Colonic mucosa (tissue), 4 donors: ENCODE measurements at regions not wholly inside any gene's neighbourhood (a gene's known extent, or its start where the extent isn't known, plus 50 kb on each side); places are given as distances from the start of the nearest gene placed in this dataset.

ENCODE experiments used
- DNase-seq: peaks from one replicate; pipeline ENCODE4 v3.0.0-alpha.2; 2020
- H3K27ac ChIP-seq: fragments of 200-600 bp; one replicate; pipeline ENCODE4 v1.8.0; 2021
- H3K27me3 ChIP-seq: fragments of 200-600 bp; one replicate; pipeline ENCODE4 v1.8.0; 2021
- H3K36me3 ChIP-seq: fragments of 200-600 bp; one replicate; pipeline ENCODE4 v1.8.0; 2021
- H3K4me1 ChIP-seq: fragments of 200-600 bp; one replicate; pipeline ENCODE4 v1.8.0; 2021; ENCODE audit warnings: mild to moderate bottlenecking
- H3K4me3 ChIP-seq: fragments of 200-600 bp; one replicate; pipeline ENCODE4 v1.8.0; 2021
- H3K9ac ChIP-seq, 2 donors: one replicate each; pipeline ENCODE4 v1.7.0; 2013; ENCODE audit warnings: control low read depth in 2 of 2, low read depth in 2 of 2, low read length in 2 of 2
- H3K9me3 ChIP-seq: fragments of 200-600 bp; one replicate; pipeline ENCODE4 v1.8.0; 2021
- intact Hi-C: fragments of 100-400 bp; cut with DNase I; formaldehyde crosslinking; loops from one replicate; pipeline ENCODE4 v1.14.1; 2022
- TF ChIP-seq, protein P1 (sequence below): fragments of 200-600 bp; IDR thresholded peaks from one replicate; pipeline ENCODE4 v1.8.0; 2022; ENCODE audit warnings: antibody characterized with exemption, mild to moderate bottlenecking
- donor health status: healthy.
- donor health status: DM: no; HTN: no; CAD: no.
- donor health status: DM: no; HTN: no; CAD: no.

DNA sequence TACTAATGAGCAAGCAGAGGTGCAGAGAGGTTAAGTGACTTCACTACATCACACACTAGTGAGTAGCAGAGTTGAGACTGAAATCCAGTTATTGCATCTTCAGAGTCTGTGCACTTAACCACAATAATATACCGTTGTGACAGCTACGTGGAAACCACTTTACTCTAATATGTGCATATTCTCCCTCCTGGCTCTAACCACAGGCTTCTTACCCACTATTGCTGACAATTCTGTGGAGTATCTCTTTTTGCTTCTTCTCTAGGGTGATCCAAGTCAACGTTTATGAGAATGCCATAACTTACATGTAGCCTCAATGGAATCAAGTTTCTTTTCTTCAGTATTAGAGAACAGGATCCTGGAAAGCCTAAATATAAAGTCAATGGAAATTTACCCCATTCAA is 64.2 kb upstream of the MEOX2 start:
- H3K4me3 ChIP-seq, result no peak overlapping the region
- H3K9ac ChIP-seq, result no peak overlapping the region
- DNase-seq, result no peak
- no peaks in the 10 kb centered on the region for H3K36me3 ChIP-seq
- H3K9me3 ChIP-seq, result no peaks in the 10 kb centered on the region
- no peak overlapping the region for H3K27ac ChIP-seq
- H3K4me1 ChIP-seq, result no peaks in the 10 kb centered on the region
- intact Hi-C loops, result no loop called here
- no peaks in the 10 kb centered on the region for H3K27me3 ChIP-seq
- TF ChIP-seq, protein P1, sequence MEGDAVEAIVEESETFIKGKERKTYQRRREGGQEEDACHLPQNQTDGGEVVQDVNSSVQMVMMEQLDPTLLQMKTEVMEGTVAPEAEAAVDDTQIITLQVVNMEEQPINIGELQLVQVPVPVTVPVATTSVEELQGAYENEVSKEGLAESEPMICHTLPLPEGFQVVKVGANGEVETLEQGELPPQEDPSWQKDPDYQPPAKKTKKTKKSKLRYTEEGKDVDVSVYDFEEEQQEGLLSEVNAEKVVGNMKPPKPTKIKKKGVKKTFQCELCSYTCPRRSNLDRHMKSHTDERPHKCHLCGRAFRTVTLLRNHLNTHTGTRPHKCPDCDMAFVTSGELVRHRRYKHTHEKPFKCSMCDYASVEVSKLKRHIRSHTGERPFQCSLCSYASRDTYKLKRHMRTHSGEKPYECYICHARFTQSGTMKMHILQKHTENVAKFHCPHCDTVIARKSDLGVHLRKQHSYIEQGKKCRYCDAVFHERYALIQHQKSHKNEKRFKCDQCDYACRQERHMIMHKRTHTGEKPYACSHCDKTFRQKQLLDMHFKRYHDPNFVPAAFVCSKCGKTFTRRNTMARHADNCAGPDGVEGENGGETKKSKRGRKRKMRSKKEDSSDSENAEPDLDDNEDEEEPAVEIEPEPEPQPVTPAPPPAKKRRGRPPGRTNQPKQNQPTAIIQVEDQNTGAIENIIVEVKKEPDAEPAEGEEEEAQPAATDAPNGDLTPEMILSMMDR, result no peak

DNA sequence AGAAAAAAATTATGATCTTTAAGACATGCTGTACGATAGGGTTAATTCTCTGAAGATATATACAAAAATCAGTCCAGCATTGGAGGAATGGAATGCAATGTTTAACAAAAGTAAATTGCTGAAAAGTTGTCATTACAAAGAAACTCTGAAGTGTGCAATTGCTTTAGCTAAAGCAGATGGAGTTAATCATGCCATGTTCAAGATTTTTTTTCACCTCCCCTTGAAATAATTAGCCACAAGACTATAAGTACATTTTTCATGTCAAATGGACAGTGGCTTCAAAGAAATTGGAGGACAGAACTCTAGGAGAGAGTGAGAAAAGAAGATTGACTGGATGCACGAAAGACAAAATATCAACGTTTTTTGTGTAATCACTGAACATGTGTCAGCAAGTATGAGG is 63.1 kb upstream of the MEOX2 start:
- Histone ChIP-seq H3K9ac (no peak overlapping the region), H3K9me3 (no peaks in the 10 kb centered on the region), H3K4me1 (no peaks in the 10 kb centered on the region), H3K27me3 (no peaks in the 10 kb centered on the region), H3K4me3 (no peak overlapping the region), H3K27ac (no peak overlapping the region), H3K36me3 (no peaks in the 10 kb centered on the region)
- intact Hi-C loops, result no loop called here
- TF ChIP-seq, protein P1, result no peak
- DNase-seq, result no peak

DNA sequence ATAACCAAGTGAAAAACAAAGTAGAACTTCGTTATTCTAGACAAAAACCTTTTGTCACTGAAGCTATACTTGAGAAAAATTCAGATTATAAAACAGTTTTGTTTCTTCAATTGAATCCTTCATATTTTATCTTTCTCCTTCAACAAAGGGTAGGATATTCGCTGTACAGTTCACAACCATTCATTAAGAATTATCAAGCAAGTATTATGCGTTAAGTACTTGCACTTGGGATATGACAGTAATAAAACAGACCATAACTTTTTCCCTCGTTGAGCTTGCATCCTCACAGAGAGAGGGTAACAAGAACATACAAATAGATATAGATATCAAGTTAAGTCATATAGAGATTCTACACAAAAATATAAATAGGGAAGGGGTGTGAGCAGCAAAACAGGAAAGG is 61.2 kb upstream of the MEOX2 start:
- intact Hi-C loops, result no loop called here
- Histone ChIP-seq H3K9me3 (no peaks in the 10 kb centered on the region), H3K9ac (no peak overlapping the region), H3K27me3 (no peaks in the 10 kb centered on the region), H3K27ac (no peak overlapping the region), H3K4me3 (no peak overlapping the region), H3K36me3 (no peaks in the 10 kb centered on the region), H3K4me1 (no peaks in the 10 kb centered on the region)
- TF ChIP-seq, protein P1, result no peak
- no peak for DNase-seq

DNA sequence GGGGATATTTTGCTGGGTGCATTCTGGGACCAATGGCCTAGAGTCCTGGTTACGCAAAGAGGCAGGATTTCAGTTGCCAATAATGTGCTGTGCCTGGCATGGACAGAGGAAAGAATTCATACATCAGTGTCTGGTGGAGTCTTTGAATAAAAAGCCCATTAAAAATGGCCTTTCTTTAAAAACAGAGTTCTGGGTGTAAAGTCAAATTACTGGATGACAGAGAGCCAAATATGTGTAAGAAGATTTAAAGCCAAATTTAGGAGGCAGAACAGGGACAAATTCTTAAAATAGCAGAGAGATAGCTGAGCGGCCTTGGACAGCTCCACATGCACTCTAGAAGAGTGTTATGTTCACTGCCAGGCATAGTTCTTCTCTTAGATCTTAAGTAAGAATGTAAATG is 60.8 kb upstream of the MEOX2 start:
- TF ChIP-seq, protein P1, result no peak
- intact Hi-C loops, result no loop called here
- H3K9me3 ChIP-seq, result no peaks in the 10 kb centered on the region
- H3K27ac ChIP-seq, result no peak overlapping the region
- H3K36me3 ChIP-seq, result no peaks in the 10 kb centered on the region
- H3K27me3 ChIP-seq, result no peaks in the 10 kb centered on the region
- H3K9ac ChIP-seq, result no peak overlapping the region
- no peak overlapping the region for H3K4me3 ChIP-seq
- DNase-seq, result no peak
- no peaks in the 10 kb centered on the region for H3K4me1 ChIP-seq

DNA sequence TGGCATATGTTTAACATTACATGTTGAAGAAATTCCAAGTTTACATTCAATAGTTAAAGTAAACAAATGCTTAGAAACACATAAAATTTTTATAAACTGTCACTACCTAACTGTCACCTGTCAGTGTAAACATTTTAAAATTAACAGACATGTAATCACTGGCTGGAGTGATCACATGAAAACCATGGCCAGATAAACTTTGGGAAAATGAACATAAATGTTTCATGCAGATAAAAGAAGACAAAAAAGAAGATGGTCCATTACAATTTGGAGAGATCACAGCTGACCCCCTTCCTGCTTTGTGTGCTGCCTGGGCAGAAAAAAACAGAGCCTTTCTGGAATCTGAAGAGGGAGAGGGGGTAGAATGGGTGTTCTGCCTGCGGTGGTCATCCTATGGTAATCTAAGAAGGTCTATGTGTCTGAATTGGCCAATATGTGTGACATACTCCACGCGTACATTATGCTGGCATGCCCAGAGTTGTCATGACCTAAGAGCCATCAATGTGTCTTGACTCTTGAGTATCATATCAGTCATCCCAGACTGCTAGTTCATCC is 57.5 kb upstream of the MEOX2 start:
- Histone ChIP-seq H3K9me3 (no peaks in the 10 kb centered on the region), H3K4me3 (no peak overlapping the region), H3K9ac (no peak overlapping the region), H3K27me3 (no peaks in the 10 kb centered on the region), H3K27ac (no peak overlapping the region), H3K4me1 (no peaks in the 10 kb centered on the region), H3K36me3 (no peaks in the 10 kb centered on the region)
- TF ChIP-seq, protein P1, result no peak
- no peak for DNase-seq
- intact Hi-C loops, result no loop called here
